ENCODE measurements at regions not wholly inside any gene's neighbourhood (a gene's known extent, or its start where the extent isn't known, plus 50 kb on each side); places are given as distances from the start of the nearest gene placed in this dataset.
A peak's percentile ranks its signal among the peaks of the same experiment; 100 is the strongest.

DNA sequence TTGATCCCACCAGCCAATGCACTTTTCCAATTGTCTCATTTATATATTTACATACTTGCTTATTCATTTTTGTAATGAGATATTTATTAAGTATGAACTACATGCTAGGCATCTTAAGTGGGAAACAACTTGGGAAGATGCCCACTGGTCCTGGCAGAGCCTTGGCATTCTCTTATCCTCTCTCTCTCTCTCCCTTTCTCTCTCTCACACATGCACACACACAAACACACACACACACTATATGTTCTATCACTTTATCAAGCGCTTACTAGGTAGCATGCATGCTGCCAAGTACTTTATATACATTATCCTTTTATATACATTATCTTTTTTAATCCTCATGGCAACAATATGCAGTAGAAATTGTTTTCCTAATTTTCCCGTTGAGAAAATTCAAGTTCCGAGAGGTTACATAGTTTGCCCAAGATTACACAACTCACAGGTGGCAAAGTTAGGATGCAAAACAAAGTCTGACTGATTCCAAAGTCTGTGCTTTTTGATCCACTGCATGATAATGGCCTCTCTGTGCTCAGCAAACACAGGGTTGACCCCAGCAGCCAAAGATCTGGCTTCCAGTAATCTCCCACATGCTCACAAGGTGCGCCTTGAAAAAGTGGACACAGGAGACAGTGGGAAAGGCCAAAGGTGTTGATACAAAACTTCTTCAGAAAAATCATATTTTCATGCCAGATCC, 173.1 kb upstream of the KLF3 start (continued):
- TF ChIP-seq PRMT3 (CRISPR knock-in tag; IDR thresholded peaks at IDR 0.05; ENCODE audit: borderline replicate concordance, low read depth) (no peak), JUND (CRISPR knock-in tag; IDR thresholded peaks at IDR 0.05) (no peak), TEAD3 (CRISPR knock-in tag; optimal IDR thresholded peaks at IDR 0.05; ENCODE audit: borderline replicate concordance) (peak; percentile 86), HIC2 (CRISPR knock-in tag; IDR thresholded peaks at IDR 0.05; ENCODE audit: low read depth) (no peak; the same call in 1 of the 2 replicates), ATF6 (CRISPR knock-in tag; conservative IDR thresholded peaks at IDR 0.05) (no peak), HDAC6 (IDR thresholded peaks at IDR 0.05; ENCODE audit: low read depth, low read length) (no peak), KDM2A (CRISPR knock-in tag; IDR thresholded peaks at IDR 0.05; ENCODE audit: borderline replicate concordance, low read depth) (no peak), CBFB (CRISPR knock-in tag; IDR thresholded peaks at IDR 0.05) (no peak), TBP (CRISPR knock-in tag; IDR thresholded peaks at IDR 0.05) (no peak), ATAD3A (CRISPR knock-in tag; IDR thresholded peaks at IDR 0.05) (no peak), ETV5 (CRISPR knock-in tag; IDR thresholded peaks at IDR 0.05; ENCODE audit: borderline replicate concordance) (peak; percentile 67; the same call in 1 of the 2 replicates), KAT2B (IDR thresholded peaks at IDR 0.05; ENCODE audit: borderline replicate concordance, low read depth, low read length) (no peak), ZFYVE20 (CRISPR knock-in tag; IDR thresholded peaks at IDR 0.05; ENCODE audit: borderline replicate concordance, low read depth) (no peak), ZNF205 (CRISPR knock-in tag; IDR thresholded peaks at IDR 0.05) (peak; percentile 82; the same call in 1 of the 2 replicates), CSRNP1 (CRISPR knock-in tag; IDR thresholded peaks at IDR 0.05) (peak; percentile 70; the same call in 1 of the 2 replicates), MAZ (IDR thresholded peaks at IDR 0.05; ENCODE audit: borderline replicate concordance, low read depth, low read length) (no peak), MAZ (CRISPR knock-in tag; IDR thresholded peaks at IDR 0.05; ENCODE audit: low read depth) (peak; percentile 52; the same call in 1 of the 2 replicates), RORA (CRISPR knock-in tag; IDR thresholded peaks at IDR 0.05) (0 out of 2 replicates have a peak, but pooled peaks have one; percentile 78), SRF (IDR thresholded peaks at IDR 0.05; ENCODE audit: low read depth, low read length) (no peak), ZNF414 (CRISPR knock-in tag; IDR thresholded peaks at IDR 0.05) (peak; percentile 66; the same call in 1 of the 2 replicates), EED (CRISPR knock-in tag; IDR thresholded peaks at IDR 0.05) (no peak)
- TF ChIP-seq, protein P1, sequence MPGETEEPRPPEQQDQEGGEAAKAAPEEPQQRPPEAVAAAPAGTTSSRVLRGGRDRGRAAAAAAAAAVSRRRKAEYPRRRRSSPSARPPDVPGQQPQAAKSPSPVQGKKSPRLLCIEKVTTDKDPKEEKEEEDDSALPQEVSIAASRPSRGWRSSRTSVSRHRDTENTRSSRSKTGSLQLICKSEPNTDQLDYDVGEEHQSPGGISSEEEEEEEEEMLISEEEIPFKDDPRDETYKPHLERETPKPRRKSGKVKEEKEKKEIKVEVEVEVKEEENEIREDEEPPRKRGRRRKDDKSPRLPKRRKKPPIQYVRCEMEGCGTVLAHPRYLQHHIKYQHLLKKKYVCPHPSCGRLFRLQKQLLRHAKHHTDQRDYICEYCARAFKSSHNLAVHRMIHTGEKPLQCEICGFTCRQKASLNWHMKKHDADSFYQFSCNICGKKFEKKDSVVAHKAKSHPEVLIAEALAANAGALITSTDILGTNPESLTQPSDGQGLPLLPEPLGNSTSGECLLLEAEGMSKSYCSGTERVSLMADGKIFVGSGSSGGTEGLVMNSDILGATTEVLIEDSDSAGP (CRISPR knock-in tag; IDR thresholded peaks at IDR 0.05; ENCODE audit: borderline replicate concordance): no peak
